Mesenchymal stem cell (in vitro differentiated cells and primary cell): ENCODE measurements at regions not wholly inside any gene's neighbourhood (a gene's known extent, or its start where the extent isn't known, plus 50 kb on each side); places are given as distances from the start of the nearest gene placed in this dataset.

Experiments
- DNase-seq: peaks from one replicate; pipeline ENCODE4 v3.0.0-alpha.2; 2013
- H2AFZ ChIP-seq: one replicate; pipeline ENCODE4 v1.6.1; 2013; ENCODE audit warnings: low read depth, mild to moderate bottlenecking, control low read depth, inconsistent platforms, low read length, moderate library complexity
- H2AK5ac ChIP-seq: 2 replicates; pipeline ENCODE4 v1.6.1; 2013; ENCODE audit warnings: low read length, moderate library complexity, mild to moderate bottlenecking, inconsistent platforms; ENCODE audit not compliant: severe bottlenecking
- H2BK120ac ChIP-seq: one replicate; pipeline ENCODE4 v1.6.1; 2013; ENCODE audit warnings: low read depth, mild to moderate bottlenecking, inconsistent platforms, low read length, moderate library complexity
- H2BK12ac ChIP-seq, 2 experiments: one replicate each; pipeline ENCODE4 v1.6.1; 2013; ENCODE audit warnings: inconsistent platforms in 2 of 2, low read length in 2 of 2, mild to moderate bottlenecking in 2 of 2, moderate library complexity in 2 of 2, control low read depth in 1 of 2
- H2BK15ac ChIP-seq: one replicate; pipeline ENCODE4 v1.6.1; 2013; ENCODE audit warnings: mild to moderate bottlenecking, low read depth, inconsistent platforms; ENCODE audit not compliant: poor library complexity, severe bottlenecking
- H2BK5ac ChIP-seq: 2 replicates; pipeline ENCODE4 v1.6.1; 2013; ENCODE audit warnings: low read depth, mild to moderate bottlenecking, low read length, control low read depth, inconsistent platforms; ENCODE audit not compliant: poor library complexity, severe bottlenecking
- H3K14ac ChIP-seq, 2 experiments: one replicate each; pipeline ENCODE4 v1.6.1; 2013; ENCODE audit warnings: inconsistent platforms in 2 of 2, low read length in 2 of 2, control low read depth in 1 of 2, mild to moderate bottlenecking in 1 of 2, moderate library complexity in 1 of 2
- H3K18ac ChIP-seq, 2 experiments: one replicate each; pipeline ENCODE4 v1.6.1; 2013; ENCODE audit warnings: inconsistent platforms in 2 of 2, low read length in 2 of 2, control low read depth in 1 of 2, low read depth in 1 of 2, mild to moderate bottlenecking in 1 of 2
- H3K23ac ChIP-seq, 2 experiments: one replicate each; pipeline ENCODE4 v1.6.1; 2013; ENCODE audit warnings: inconsistent platforms in 2 of 2, low read length in 2 of 2, mild to moderate bottlenecking in 2 of 2, moderate library complexity in 2 of 2, control low read depth in 1 of 2
- H3K27ac ChIP-seq: 2 replicates; pipeline ENCODE4 v1.5.1; 2013; ENCODE audit warnings: mild to moderate bottlenecking, moderate library complexity, low read length, control low read depth, inconsistent platforms; ENCODE audit not compliant: poor library complexity, severe bottlenecking
- H3K27me3 ChIP-seq, 2 experiments: 2 replicates each; pipeline versions ENCODE4 v1.6.1 to v1.7.0; 2013; ENCODE audit warnings: low read length in 2 of 2, mild to moderate bottlenecking in 2 of 2, moderate library complexity in 2 of 2, control low read depth in 1 of 2, inconsistent platforms in 1 of 2; ENCODE audit not compliant: control insufficient read depth in 1 of 2, insufficient read depth in 1 of 2
- H3K36me3 ChIP-seq, 2 experiments: 2 replicates each; pipeline versions ENCODE4 v1.6.1 to v1.7.0; 2013; ENCODE audit warnings: low read length in 2 of 2, control low read depth in 1 of 2, inconsistent platforms in 1 of 2, low read depth in 1 of 2, mild to moderate bottlenecking in 1 of 2; ENCODE audit not compliant: insufficient read depth in 2 of 2, control insufficient read depth in 1 of 2
- H3K4ac ChIP-seq, 2 experiments: one replicate each; pipeline ENCODE4 v1.6.1; 2013; ENCODE audit warnings: inconsistent platforms in 2 of 2, low read length in 2 of 2, mild to moderate bottlenecking in 2 of 2, moderate library complexity in 2 of 2, control low read depth in 1 of 2, low read depth in 1 of 2
- H3K4me1 ChIP-seq: 2 replicates; pipeline ENCODE4 v1.6.1; 2013; ENCODE audit warnings: low read depth, low read length, control low read depth; ENCODE audit not compliant: control insufficient read depth, insufficient read depth
- H3K4me2 ChIP-seq: 2 replicates; pipeline ENCODE4 v1.6.1; 2013; ENCODE audit warnings: low read length, mild to moderate bottlenecking, inconsistent platforms; ENCODE audit not compliant: poor library complexity, severe bottlenecking
- H3K4me3 ChIP-seq, 2 experiments: 2 replicates each; pipeline versions ENCODE4 v1.5.1 to v1.7.0; 2013; ENCODE audit warnings: low read length in 2 of 2, mild to moderate bottlenecking in 2 of 2, control low read depth in 1 of 2, low read depth in 1 of 2; ENCODE audit not compliant: insufficient read depth in 1 of 2
- H3K79me1 ChIP-seq: replicated peaks from 2 replicates; pipeline ENCODE4 v1.6.1; 2013; ENCODE audit warnings: mild to moderate bottlenecking, control low read depth, low read length, inconsistent platforms; ENCODE audit not compliant: poor library complexity, severe bottlenecking
- H3K9ac ChIP-seq: 2 replicates; pipeline ENCODE4 v1.7.0; 2013; ENCODE audit warnings: mild to moderate bottlenecking, low read length, moderate library complexity
- H3K9me3 ChIP-seq: 2 replicates; pipeline ENCODE4 v1.7.0; 2013; ENCODE audit warnings: mild to moderate bottlenecking, low read length; ENCODE audit not compliant: control insufficient read depth
- H4K8ac ChIP-seq: one replicate; pipeline ENCODE4 v1.6.1; 2013; ENCODE audit warnings: inconsistent platforms, mild to moderate bottlenecking, low read length, moderate library complexity
- H4K91ac ChIP-seq: one replicate; pipeline ENCODE4 v1.6.1; 2013; ENCODE audit warnings: mild to moderate bottlenecking, low read length, inconsistent platforms
- WGBS: methylation state at CpG from one replicate; pipeline ENCODE4 v1.1.7; 2013; ENCODE audit warnings: mixed read lengths; 5-methylcytosine and 5-hydroxymethylcytosine counted together

DNA sequence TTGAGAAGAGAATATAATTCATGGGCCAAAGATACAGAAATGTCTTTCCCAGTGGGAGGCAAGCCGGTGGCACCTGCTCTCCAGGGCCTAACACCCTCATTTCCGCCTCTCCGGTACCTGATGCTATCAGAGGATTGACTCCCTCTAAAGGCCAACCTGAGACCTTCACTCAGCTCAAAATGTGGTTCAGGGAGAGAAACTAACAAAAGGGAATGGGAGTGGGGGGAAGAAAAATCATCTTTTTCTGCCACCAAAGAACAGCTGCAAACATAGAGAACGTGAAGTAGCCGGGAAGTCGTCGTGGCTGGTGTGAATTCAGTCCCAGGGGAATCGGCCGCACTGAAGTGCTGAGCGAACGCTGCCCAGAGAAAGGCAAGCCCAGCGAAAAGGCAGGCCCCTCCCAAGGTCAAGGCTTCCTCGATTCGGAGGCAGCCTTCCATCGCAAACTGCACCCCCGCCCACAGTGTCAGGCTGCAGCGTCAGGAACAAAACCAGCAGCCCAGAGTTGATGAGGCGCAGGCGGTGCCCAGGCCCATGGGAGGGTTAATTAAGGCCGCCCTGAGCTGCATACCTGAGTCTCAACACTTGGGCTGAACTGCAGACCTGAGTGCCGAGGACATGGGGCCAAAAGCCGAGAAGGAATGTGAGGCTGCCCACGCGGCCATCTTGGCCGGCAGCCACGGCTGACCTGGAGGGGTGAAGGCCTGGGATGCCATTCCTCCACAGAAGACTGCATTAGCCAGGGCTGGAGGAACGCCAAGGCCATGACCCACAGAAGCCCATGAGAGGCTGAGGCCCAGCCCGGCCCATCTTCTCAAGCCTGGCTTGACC, 160.2 kb downstream of the PSMG1 start:
- Histone ChIP-seq H3K36me3 (no peaks in the 10 kb centered on the region), H3K4me2 (no peak overlapping the region), H3K9me3 (peaks cover 11% of the 10 kb centered on the region), H2AK5ac (no peak overlapping the region), H3K4me3 (no peak overlapping the region), H3K18ac (peak overlapping the region; percentile 65 to 68), H4K91ac (peak overlapping the region; percentile 56), H2BK5ac (no peak overlapping the region), H2BK120ac (no peak overlapping the region), H2BK15ac (no peak overlapping the region), H4K8ac (peak overlapping the region; percentile 30), H3K9ac (no peak overlapping the region), H3K27ac (no peak overlapping the region), H2BK12ac (peak overlapping the region in 1 of 2 experiments; percentile 88), H3K79me1 (no peaks in the 10 kb centered on the region), H3K23ac (no peak overlapping the region), H2AFZ (no peak overlapping the region), H3K27me3 (no peaks in the 10 kb centered on the region), H3K4me1 (peaks cover 18% of the 10 kb centered on the region), H3K4ac (peak overlapping the region; percentile 27 to 49), H3K14ac (peak overlapping the region in 1 of 2 experiments; percentile 21)
- WGBS, result 54% methylated on average over 26 of the region's 28 CpGs
- DNase-seq, result peak; percentile 19

DNA sequence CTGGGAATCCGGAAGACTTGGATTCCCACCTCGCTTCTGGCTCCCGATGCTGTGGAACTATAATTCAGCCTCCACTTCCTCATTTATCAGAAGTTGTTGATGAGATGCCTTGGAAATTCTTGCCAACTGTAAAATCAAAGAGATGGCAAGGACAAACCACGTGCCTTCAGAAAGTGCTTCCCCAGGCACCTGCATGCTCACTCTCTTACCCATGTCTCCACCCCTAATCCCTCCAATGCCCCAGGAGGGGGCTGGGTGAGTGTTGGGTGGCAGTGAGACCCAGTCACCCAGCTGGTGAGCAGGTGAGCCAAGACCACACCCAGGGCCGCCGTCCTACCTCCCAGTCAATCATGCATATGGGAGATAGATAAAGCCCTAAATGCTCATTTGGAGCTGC, 160.8 kb downstream of the PSMG1 start:
- peak overlapping the region; percentile 64 for H2BK15ac ChIP-seq
- H3K23ac ChIP-seq, result no peak overlapping the region
- H2BK12ac ChIP-seq, result peak overlapping the region; percentile 89 to 92
- no peak overlapping the region for H2BK120ac ChIP-seq
- no peak overlapping the region for H3K27ac ChIP-seq
- WGBS, result 100% methylated on average over 2 of the region's 6 CpGs
- no peaks in the 10 kb centered on the region for H3K27me3 ChIP-seq
- no peak overlapping the region for H2BK5ac ChIP-seq
- no peak overlapping the region for H4K8ac ChIP-seq
- peak overlapping the region in 1 of 2 experiments; percentile 6 for H3K18ac ChIP-seq
- H3K9me3 ChIP-seq, result peaks cover 7% of the 10 kb centered on the region
- no peak overlapping the region for H3K4me3 ChIP-seq
- no peak overlapping the region for H3K14ac ChIP-seq
- DNase-seq, result no peak
- no peak overlapping the region for H3K4me2 ChIP-seq
- no peak overlapping the region for H3K9ac ChIP-seq
- no peaks in the 10 kb centered on the region for H3K79me1 ChIP-seq
- H4K91ac ChIP-seq, result peak overlapping the region; percentile 88
- peak overlapping the region; percentile 40 to 78 for H3K4ac ChIP-seq
- H2AK5ac ChIP-seq, result peak overlapping the region; percentile 46
- H3K36me3 ChIP-seq, result no peaks in the 10 kb centered on the region
- H2AFZ ChIP-seq, result no peak overlapping the region
- H3K4me1 ChIP-seq, result peaks cover 18% of the 10 kb centered on the region

DNA sequence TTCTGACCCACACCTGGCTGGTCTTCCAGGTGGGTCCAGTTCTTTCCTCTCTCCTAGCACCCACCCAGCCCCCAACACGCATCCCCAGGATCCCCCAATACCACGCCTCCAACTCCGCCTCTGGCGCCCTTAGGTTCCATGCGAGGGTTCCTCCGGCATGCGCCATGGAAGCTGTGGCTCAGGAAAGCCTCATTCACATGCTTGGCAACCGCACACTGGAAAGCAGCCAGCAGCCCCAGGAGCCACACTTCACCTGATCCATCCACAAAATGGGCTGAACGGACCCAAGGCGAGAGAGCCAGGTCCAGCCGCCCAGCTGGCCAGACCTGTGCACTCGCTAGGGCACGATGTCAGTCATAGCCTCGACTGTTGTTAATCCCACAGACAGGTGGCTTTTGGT, 161.2 kb downstream of the PSMG1 start:
- no peak for DNase-seq
- Histone ChIP-seq H3K9ac (no peak overlapping the region), H2BK12ac (peak overlapping the region; percentile 89 to 92), H2AK5ac (peak overlapping the region; percentile 46), H2BK15ac (peak overlapping the region; percentile 55), H2AFZ (no peak overlapping the region), H4K91ac (peak overlapping the region; percentile 88), H2BK120ac (peak overlapping the region; percentile 74), H3K4me2 (no peak overlapping the region), H3K4ac (peak overlapping the region; percentile 42 to 86), H3K4me3 (no peak overlapping the region), H3K27ac (no peak overlapping the region), H3K9me3 (peaks cover 7% of the 10 kb centered on the region), H3K14ac (no peak overlapping the region), H3K18ac (peak overlapping the region; percentile 6 to 25), H3K4me1 (peaks cover 18% of the 10 kb centered on the region), H4K8ac (peak overlapping the region; percentile 35), H3K79me1 (no peaks in the 10 kb centered on the region), H3K27me3 (no peaks in the 10 kb centered on the region), H2BK5ac (no peak overlapping the region), H3K23ac (no peak overlapping the region), H3K36me3 (no peaks in the 10 kb centered on the region)
- WGBS, result 99% methylated on average over 14 of the region's 14 CpGs

DNA sequence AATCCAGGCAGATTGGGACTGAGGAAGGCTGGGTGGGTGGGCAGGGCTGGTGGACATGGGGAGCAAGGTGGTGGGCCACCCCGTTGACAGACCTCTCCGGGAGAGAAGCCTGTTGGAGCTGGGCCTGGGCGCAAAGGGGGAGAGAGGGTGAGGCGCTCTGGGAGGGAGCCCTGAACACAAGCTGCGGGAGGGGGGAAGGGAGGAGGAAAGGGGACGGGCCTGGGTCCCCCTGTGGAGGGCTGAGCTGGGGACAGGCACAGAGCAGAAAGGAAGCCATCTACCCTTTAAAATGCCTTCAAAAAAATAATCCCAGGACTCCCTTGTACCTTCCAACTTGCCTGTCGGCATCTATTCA, 161.8 kb downstream of the PSMG1 start:
- Histone ChIP-seq H3K14ac (peak overlapping the region in 1 of 2 experiments; percentile 76), H4K8ac (no peak overlapping the region), H3K9me3 (peaks cover 7% of the 10 kb centered on the region), H2BK15ac (peak overlapping the region; percentile 55), H3K9ac (no peak overlapping the region), H3K23ac (peak overlapping the region in 1 of 2 experiments; percentile 0), H3K79me1 (no peaks in the 10 kb centered on the region), H3K27ac (no peak overlapping the region), H2BK5ac (no peak overlapping the region), H3K27me3 (no peaks in the 10 kb centered on the region), H2BK12ac (peak overlapping the region; percentile 15 to 89), H2BK120ac (peak overlapping the region; percentile 74), H3K4me1 (peaks cover 18% of the 10 kb centered on the region), H2AFZ (peak overlapping the region; percentile 46), H3K4me2 (no peak overlapping the region), H4K91ac (peak overlapping the region; percentile 16), H3K4me3 (no peak overlapping the region), H3K18ac (peak overlapping the region; percentile 24 to 55), H2AK5ac (no peak overlapping the region), H3K4ac (peak overlapping the region; percentile 7 to 84), H3K36me3 (no peaks in the 10 kb centered on the region)
- 87% methylated on average over 6 of the region's 7 CpGs for WGBS
- no peak for DNase-seq
